GM23338 (cell line): ENCODE measurements at regions not wholly inside any gene's neighbourhood (a gene's known extent, or its start where the extent isn't known, plus 50 kb on each side); places are given as distances from the start of the nearest gene placed in this dataset.

Experiments used
- ATAC-seq: fragments of 200-7000 bp; cut with Tn5 transposase; 3 replicates; pipeline ENCODE4 v1.9.1; 2020
- DNase-seq: peaks from one replicate; pipeline ENCODE4 v3.0.0-alpha.2; 2015; ENCODE audit warnings: low spot score
- H2AFZ ChIP-seq: fragments of 200-600 bp; sonication (generic); 2 replicates; pipeline ENCODE4 v1.8.0; 2016; ENCODE audit warnings: antibody characterized with exemption, mild to moderate bottlenecking, moderate library complexity
- H3F3A ChIP-seq: fragments of 200-600 bp; sonication (generic); replicated peaks from 2 replicates; pipeline ENCODE4 v1.8.0; 2017; ENCODE audit warnings: antibody characterized with exemption, mixed run types, low read depth
- H3K27ac ChIP-seq: fragments of 200-600 bp; sonication (generic); 2 replicates; pipeline ENCODE4 v1.6.1; 2016; ENCODE audit warnings: low read depth
- H3K27me3 ChIP-seq: fragments of 200-600 bp; sonication (generic); 2 replicates; pipeline ENCODE4 v1.8.0; 2016; ENCODE audit warnings: mild to moderate bottlenecking, mixed run types, moderate library complexity; ENCODE audit not compliant: insufficient read depth
- H3K36me3 ChIP-seq: fragments of 200-600 bp; sonication (generic); 2 replicates; pipeline ENCODE4 v1.8.0; 2016; ENCODE audit warnings: mild to moderate bottlenecking; ENCODE audit not compliant: insufficient read depth
- H3K4me1 ChIP-seq: fragments of 200-600 bp; sonication (generic); 2 replicates; pipeline ENCODE4 v1.8.0; 2016; ENCODE audit warnings: mild to moderate bottlenecking, moderate library complexity; ENCODE audit not compliant: insufficient read depth
- H3K4me2 ChIP-seq: fragments of 200-600 bp; sonication (generic); 2 replicates; pipeline ENCODE4 v1.7.1; 2017; ENCODE audit warnings: mixed run types
- H3K4me3 ChIP-seq: fragments of 200-600 bp; sonication (generic); 2 replicates; pipeline ENCODE4 v1.6.1; 2016; ENCODE audit warnings: mixed run types
- H3K79me2 ChIP-seq: fragments of 200-600 bp; sonication (generic); replicated peaks from 2 replicates; pipeline ENCODE4 v1.8.0; 2017; ENCODE audit warnings: mild to moderate bottlenecking; ENCODE audit not compliant: insufficient read depth
- H3K9me2 ChIP-seq: fragments of 200-600 bp; sonication (generic); 2 replicates; pipeline ENCODE4 v1.8.0; 2017; ENCODE audit not compliant: insufficient read depth
- H4K20me1 ChIP-seq: fragments of 200-600 bp; sonication (generic); replicated peaks from 2 replicates; pipeline ENCODE4 v1.8.0; 2017; ENCODE audit warnings: mild to moderate bottlenecking; ENCODE audit not compliant: insufficient read depth
- H3K27ac Mint-ChIP-seq: 2 replicates; pipeline ENCODE4 v1.8.0; 2020; ENCODE audit warnings: inconsistent platforms, mild to moderate bottlenecking, moderate library complexity, mixed read lengths
- H3K27me3 Mint-ChIP-seq: 3 replicates; pipeline ENCODE4 v1.8.0; 2022; ENCODE audit warnings: low read depth, mild to moderate bottlenecking, moderate library complexity, mixed read lengths, inconsistent platforms; ENCODE audit not compliant: insufficient read depth, poor library complexity
- H3K36me3 Mint-ChIP-seq: 3 replicates; pipeline ENCODE4 v1.8.0; 2021; ENCODE audit warnings: low read depth, mild to moderate bottlenecking, inconsistent platforms, moderate library complexity, mixed read lengths
- H3K4me1 Mint-ChIP-seq: 3 replicates; pipeline ENCODE4 v1.8.0; 2020; ENCODE audit warnings: mild to moderate bottlenecking, inconsistent platforms, mixed read lengths
- H3K4me3 Mint-ChIP-seq: 3 replicates; pipeline ENCODE4 v1.8.0; 2021; ENCODE audit warnings: moderate library complexity, mild to moderate bottlenecking, inconsistent platforms, mixed read lengths
- H3K9me3 Mint-ChIP-seq: 3 replicates; pipeline ENCODE4 v1.8.0; 2020; ENCODE audit warnings: moderate library complexity, mild to moderate bottlenecking, inconsistent platforms, mixed read lengths
- CREB1 ChIP-seq: fragments of 250-450 bp; sonication (Bioruptor Pico); IDR thresholded peaks from 2 replicates; pipeline ENCODE4 v1.5.0; 2020; ENCODE audit warnings: low read depth, mild to moderate bottlenecking, moderate library complexity
- JUNB ChIP-seq: IDR thresholded peaks from one replicate; pipeline ENCODE4 v1.6.1; 2016; ENCODE audit warnings: antibody characterized with exemption; ENCODE audit not compliant: unreplicated experiment
- NANOG ChIP-seq: IDR thresholded peaks from 2 replicates; pipeline ENCODE4 v1.6.1; 2016; ENCODE audit warnings: antibody characterized with exemption, borderline replicate concordance
- REST ChIP-seq: IDR thresholded peaks from one replicate; pipeline ENCODE4 v1.6.1; 2018; ENCODE audit warnings: antibody characterized with exemption; ENCODE audit not compliant: unreplicated experiment
- STAT1 ChIP-seq: IDR thresholded peaks from one replicate; pipeline ENCODE4 v1.6.1; 2016; ENCODE audit warnings: antibody characterized with exemption; ENCODE audit not compliant: unreplicated experiment
- ZNF462 ChIP-seq: fragments of 250-450 bp; sonication (Bioruptor Pico); IDR thresholded peaks from 2 replicates; pipeline ENCODE4 v1.5.0; 2020; ENCODE audit warnings: mild to moderate bottlenecking, moderate library complexity

GRCh38 chr3:70658513-70659310 is 346.3 kb upstream of the MDFIC2 start (continued):
- TF ChIP-seq REST: no peak

GRCh38 chr3:70657454-70657853 is 345.0 kb upstream of the MDFIC2 start:
- Histone ChIP-seq H3K27ac (no peak overlapping the region), H3K4me3 (no peak overlapping the region), H3K9me2 (no peaks in the 10 kb centered on the region), H3K79me2 (no peaks in the 10 kb centered on the region), H3F3A (no peaks in the 10 kb centered on the region), H2AFZ (no peak overlapping the region), H3K27me3 (no peaks in the 10 kb centered on the region), H3K4me2 (no peak overlapping the region), H3K4me1 (no peaks in the 10 kb centered on the region), H4K20me1 (0 out of 2 replicates have a peak, but pooled peaks cover 4% of the 10 kb centered on the region), H3K36me3 (no peaks in the 10 kb centered on the region)
- DNase-seq (no peak), ATAC-seq (no peak)
- peaks cover 6% of the 10 kb centered on the region; the same call in 2 of the 3 replicates for H3K36me3 Mint-ChIP-seq
- no peak overlapping the region for H3K4me3 Mint-ChIP-seq
- peaks cover 2% of the 10 kb centered on the region for H3K27me3 Mint-ChIP-seq
- TF ChIP-seq ZNF462 (no peak), NANOG (no peak), STAT1 (no peak), REST (no peak), CREB1 (CRISPR knock-in tag) (no peak), JUNB (no peak)
- H3K27ac Mint-ChIP-seq: no peak overlapping the region
- H3K4me1 Mint-ChIP-seq: peaks cover 3% of the 10 kb centered on the region; the same call in 1 of the 3 replicates
- peaks cover 5% of the 10 kb centered on the region for H3K9me3 Mint-ChIP-seq
